ENCODE measurements at regions not wholly inside any gene's neighbourhood (a gene's known extent, or its start where the extent isn't known, plus 50 kb on each side); places are given as distances from the start of the nearest gene placed in this dataset.

GRCh38 chr5:174185506-174185905, 140.0 kb downstream of the NSG2 start:
- Histone ChIP-seq H3K9me3 (ENCODE audit: severe bottlenecking) (no peaks in the 10 kb centered on the region), H3K4me1 (ENCODE audit: insufficient read depth, poor library complexity, severe bottlenecking) (no peaks in the 10 kb centered on the region), H3K27me3 (ENCODE audit: insufficient read depth, poor library complexity, severe bottlenecking) (peaks cover 10% of the 10 kb centered on the region), H3K27ac (ENCODE audit: poor library complexity, severe bottlenecking) (no peak overlapping the region), H3K36me3 (ENCODE audit: low read depth) (no peaks in the 10 kb centered on the region), H3K4me3 (ENCODE audit: severe bottlenecking) (no peak overlapping the region)
- TF ChIP-seq CTCF (IDR thresholded peaks at IDR 0.05; ENCODE audit: poor library complexity, severe bottlenecking): no peak
- ATAC-seq (ENCODE audit: low read depth): no peak
- no peak for DNase-seq (ENCODE audit: low spot score)

GRCh38 chr5:174186096-174186695, 140.7 kb downstream of the NSG2 start:
- H3K4me1 ChIP-seq (ENCODE audit: insufficient read depth, poor library complexity, severe bottlenecking): no peaks in the 10 kb centered on the region
- no peaks in the 10 kb centered on the region for H3K9me3 ChIP-seq (ENCODE audit: severe bottlenecking)
- H3K4me3 ChIP-seq (ENCODE audit: severe bottlenecking): no peak overlapping the region
- DNase-seq (ENCODE audit: low spot score) (no peak), ATAC-seq (ENCODE audit: low read depth) (no peak)
- H3K36me3 ChIP-seq (ENCODE audit: low read depth): no peaks in the 10 kb centered on the region
- no peak overlapping the region for H3K27ac ChIP-seq (ENCODE audit: poor library complexity, severe bottlenecking)
- H3K27me3 ChIP-seq (ENCODE audit: insufficient read depth, poor library complexity, severe bottlenecking): peaks cover 17% of the 10 kb centered on the region
- TF ChIP-seq CTCF (IDR thresholded peaks at IDR 0.05; ENCODE audit: poor library complexity, severe bottlenecking): no peak

- H3K4me3 ChIP-seq (ENCODE audit: severe bottlenecking): no peak overlapping the region
- peaks cover 25% of the 10 kb centered on the region for H3K27me3 ChIP-seq (ENCODE audit: insufficient read depth, poor library complexity, severe bottlenecking)
- no peak for TF ChIP-seq CTCF (IDR thresholded peaks at IDR 0.05; ENCODE audit: poor library complexity, severe bottlenecking)
- H3K9me3 ChIP-seq (ENCODE audit: severe bottlenecking): no peaks in the 10 kb centered on the region
- H3K36me3 ChIP-seq (ENCODE audit: low read depth): no peaks in the 10 kb centered on the region
- no peaks in the 10 kb centered on the region for H3K4me1 ChIP-seq (ENCODE audit: insufficient read depth, poor library complexity, severe bottlenecking)
- no peak overlapping the region for H3K27ac ChIP-seq (ENCODE audit: poor library complexity, severe bottlenecking)
- DNase-seq (ENCODE audit: low spot score): no peak
- no peak for ATAC-seq (ENCODE audit: low read depth)
These were observed 141.5 kb downstream of the NSG2 start for GRCh38 chr5:174187001-174187400.

- DNase-seq (ENCODE audit: low spot score): no peak
- Histone ChIP-seq H3K4me1 (ENCODE audit: insufficient read depth, poor library complexity, severe bottlenecking) (no peaks in the 10 kb centered on the region), H3K27me3 (ENCODE audit: insufficient read depth, poor library complexity, severe bottlenecking) (peaks cover 26% of the 10 kb centered on the region), H3K9me3 (ENCODE audit: severe bottlenecking) (no peaks in the 10 kb centered on the region), H3K4me3 (ENCODE audit: severe bottlenecking) (no peak overlapping the region), H3K36me3 (ENCODE audit: low read depth) (no peaks in the 10 kb centered on the region), H3K27ac (ENCODE audit: poor library complexity, severe bottlenecking) (no peak overlapping the region)
- no peak for ATAC-seq (ENCODE audit: low read depth)
- no peak for TF ChIP-seq CTCF (IDR thresholded peaks at IDR 0.05; ENCODE audit: poor library complexity, severe bottlenecking)
These were observed 142.0 kb downstream of the NSG2 start for GRCh38 chr5:174187481-174187880.

GRCh38 chr5:174188295-174188694, 142.8 kb downstream of the NSG2 start:
- no peak overlapping the region for H3K4me3 ChIP-seq (ENCODE audit: severe bottlenecking)
- TF ChIP-seq CTCF (IDR thresholded peaks at IDR 0.05; ENCODE audit: poor library complexity, severe bottlenecking): no peak
- H3K4me1 ChIP-seq (ENCODE audit: insufficient read depth, poor library complexity, severe bottlenecking): no peaks in the 10 kb centered on the region
- DNase-seq (ENCODE audit: low spot score): no peak
- no peaks in the 10 kb centered on the region for H3K36me3 ChIP-seq (ENCODE audit: low read depth)
- no peak overlapping the region for H3K27ac ChIP-seq (ENCODE audit: poor library complexity, severe bottlenecking)
- no peaks in the 10 kb centered on the region for H3K9me3 ChIP-seq (ENCODE audit: severe bottlenecking)
- 0 out of 3 replicates have a peak, but pooled peaks have one; percentile 36 for ATAC-seq (ENCODE audit: low read depth)
- peaks cover 26% of the 10 kb centered on the region for H3K27me3 ChIP-seq (ENCODE audit: insufficient read depth, poor library complexity, severe bottlenecking)

Measured in RWPE2 (cell line).